ENCODE measurements at regions not wholly inside any gene's neighbourhood (a gene's known extent, or its start where the extent isn't known, plus 50 kb on each side); places are given as distances from the start of the nearest gene placed in this dataset.
"Not testable (repeated sequence)": the region's sequence is repeated elsewhere in the genome, so short reads cannot be mapped to it uniquely, and the experiment has no call there.

DNA sequence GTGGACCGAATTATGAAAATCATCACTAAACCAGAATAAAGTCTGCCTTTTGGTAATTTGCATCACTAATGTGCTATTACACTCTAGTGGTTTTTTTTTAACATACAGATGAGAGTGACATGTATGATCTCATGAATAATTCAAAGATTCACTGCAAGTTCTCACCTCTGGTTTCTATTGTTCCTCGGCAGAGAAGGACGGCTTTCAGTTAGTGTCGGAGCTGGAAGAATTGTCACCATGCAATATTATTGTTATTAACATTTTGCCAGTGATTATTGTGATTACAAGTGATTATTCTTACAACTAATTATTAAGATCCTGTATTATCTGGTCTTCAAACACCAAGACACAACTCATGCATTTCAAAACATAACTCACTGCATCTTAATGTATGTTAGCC, 366.6 kb upstream of the RPS23 start:
- DNase-seq (ENCODE audit: low spot score), result no peak

DNA sequence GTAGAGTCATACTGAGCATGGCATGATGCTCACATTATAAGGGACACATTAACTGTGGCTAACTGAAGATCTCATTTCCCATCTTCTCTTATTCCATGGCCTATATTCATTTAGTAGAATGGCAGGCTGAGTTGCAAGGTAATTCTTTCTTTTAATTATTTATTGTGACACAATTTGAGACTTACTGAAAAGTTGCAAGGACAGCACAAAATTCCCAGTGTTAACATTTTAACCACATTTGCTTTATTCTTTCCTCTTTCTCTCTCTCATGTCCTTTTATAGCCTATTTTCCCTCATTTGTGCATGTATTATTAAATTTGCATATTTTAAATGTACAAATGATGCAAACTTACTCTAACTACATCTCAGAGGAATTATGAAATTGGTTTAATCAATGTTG, 366.1 kb upstream of the RPS23 start:
- no peak for DNase-seq (ENCODE audit: low spot score)

DNA sequence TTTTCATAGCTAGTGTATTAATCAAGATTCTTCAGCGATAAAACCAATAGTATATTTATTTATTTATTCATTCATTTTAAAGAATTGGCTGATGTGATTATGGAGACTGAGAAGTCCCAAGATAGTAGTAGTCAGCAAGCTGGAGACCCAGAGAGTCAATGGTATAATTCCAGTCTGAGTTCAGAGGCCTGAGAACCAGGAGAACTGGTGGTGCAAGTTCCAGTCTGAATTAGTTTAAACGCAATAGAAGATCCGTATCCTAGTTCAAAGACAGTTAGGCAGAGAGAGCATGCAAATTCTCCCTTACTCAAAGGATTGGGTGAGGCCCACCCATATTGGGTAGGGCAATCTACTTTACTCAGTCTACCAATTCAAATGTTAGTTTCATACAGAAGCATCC, 364.2 kb upstream of the RPS23 start:
- no peak for DNase-seq (ENCODE audit: low spot score)

DNA sequence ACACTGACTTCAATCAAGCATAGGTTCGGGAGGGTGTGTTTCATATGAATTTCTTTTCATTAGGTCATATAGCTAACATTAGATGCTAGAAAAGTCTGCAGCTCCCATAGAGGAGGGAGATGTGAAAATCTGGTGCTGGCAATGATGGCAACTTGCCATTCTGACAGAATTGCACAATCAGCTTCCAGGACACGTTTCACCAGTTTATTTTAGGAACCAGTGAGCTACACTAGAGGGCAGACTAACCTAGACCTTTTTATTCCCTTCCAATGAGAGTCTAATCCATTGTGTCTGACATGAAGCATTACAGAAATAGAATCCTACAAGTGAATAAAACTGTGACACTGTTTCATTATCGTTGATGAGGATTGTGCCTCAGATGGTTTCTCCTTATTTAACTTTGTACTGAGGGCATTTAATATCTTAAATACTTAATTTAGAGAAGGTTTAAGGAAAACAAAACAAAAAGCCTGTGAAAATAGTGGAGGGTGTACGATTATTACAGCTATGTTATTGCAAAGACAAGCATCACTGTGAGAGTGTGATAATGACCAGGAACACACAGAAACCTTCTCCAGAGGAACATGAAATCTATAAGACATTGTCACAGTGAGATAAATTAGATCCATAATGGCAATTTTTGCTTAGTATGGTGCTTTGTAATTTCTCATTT, 363.3 kb upstream of the RPS23 start:
- DNase-seq (ENCODE audit: low spot score), result peak; percentile 87

DNA sequence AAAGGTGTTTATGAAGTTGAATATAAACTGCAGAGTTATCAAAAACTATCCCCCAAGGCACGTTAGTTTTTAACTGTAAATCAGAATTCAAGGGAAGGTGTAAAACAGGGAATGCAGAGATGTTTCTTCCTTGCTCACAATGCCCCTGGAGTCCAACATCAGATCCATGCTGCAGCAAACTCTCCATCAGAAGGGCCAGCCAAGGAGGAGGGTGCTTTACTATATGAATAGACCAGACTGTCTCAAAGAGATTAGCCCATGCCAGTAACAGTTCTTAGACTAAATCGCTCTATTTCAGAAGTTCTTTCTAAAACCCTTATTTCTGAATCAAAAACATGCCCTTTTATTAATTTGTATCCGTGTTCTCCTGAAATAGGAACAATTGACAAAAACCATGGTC, 362.8 kb upstream of the RPS23 start:
- DNase-seq (ENCODE audit: low spot score), result no peak

DNA sequence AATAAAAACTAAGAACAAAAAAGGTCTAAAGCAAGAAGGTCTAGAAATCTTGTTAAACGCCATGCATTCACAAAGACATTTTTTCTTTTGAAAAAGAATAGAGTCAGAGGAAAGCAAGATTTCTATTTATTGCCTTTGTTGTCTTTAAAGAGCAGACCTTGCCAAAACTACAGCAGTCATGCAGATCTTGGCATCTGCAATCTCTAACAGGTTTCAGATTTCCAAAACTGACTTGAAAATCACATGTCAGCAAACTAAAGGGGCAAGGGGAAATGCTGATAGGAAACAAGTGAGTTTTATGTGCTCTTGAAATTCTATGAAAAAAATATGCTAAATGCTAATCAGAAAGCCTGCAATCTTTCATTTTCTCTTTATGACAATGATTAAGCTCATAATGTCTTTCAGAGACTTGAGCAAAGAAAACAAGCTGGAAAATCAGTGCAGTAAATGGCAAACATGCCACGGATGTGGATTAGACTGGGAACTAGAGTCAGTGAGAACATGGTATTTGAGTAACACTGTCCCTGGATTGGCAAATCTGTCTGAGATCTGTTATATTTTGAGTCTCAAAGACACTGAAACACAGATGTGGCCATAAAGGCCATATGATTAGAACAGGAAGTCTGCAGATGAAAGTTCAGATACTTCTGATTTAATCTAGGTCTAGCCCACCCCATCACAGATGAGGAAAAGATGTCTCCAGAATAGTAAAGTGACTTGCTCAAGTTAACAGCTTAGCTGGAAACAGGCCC, 361.4 kb upstream of the RPS23 start:
- DNase-seq (ENCODE audit: low spot score), result no peak

DNA sequence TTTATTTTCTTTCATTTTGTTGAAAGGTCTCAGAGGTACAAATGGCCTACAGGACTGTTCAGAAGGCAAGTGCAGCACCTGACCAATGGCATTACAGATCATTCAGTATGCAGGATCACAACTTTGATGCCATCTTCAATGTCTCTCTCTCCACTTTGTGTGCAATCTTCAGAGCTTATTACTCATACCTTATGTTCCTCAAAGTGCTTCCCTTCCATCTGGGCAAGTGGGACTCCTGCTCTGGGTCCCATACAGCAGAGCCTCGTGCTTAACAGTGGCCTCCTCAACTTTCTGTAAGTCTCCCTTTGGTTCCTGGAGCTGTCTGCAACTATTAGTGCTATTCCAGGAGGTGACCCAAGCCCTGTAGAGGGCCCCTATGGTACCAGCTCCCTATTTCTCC, 358.4 kb upstream of the RPS23 start:
- DNase-seq (ENCODE audit: low spot score), result no peak

DNA sequence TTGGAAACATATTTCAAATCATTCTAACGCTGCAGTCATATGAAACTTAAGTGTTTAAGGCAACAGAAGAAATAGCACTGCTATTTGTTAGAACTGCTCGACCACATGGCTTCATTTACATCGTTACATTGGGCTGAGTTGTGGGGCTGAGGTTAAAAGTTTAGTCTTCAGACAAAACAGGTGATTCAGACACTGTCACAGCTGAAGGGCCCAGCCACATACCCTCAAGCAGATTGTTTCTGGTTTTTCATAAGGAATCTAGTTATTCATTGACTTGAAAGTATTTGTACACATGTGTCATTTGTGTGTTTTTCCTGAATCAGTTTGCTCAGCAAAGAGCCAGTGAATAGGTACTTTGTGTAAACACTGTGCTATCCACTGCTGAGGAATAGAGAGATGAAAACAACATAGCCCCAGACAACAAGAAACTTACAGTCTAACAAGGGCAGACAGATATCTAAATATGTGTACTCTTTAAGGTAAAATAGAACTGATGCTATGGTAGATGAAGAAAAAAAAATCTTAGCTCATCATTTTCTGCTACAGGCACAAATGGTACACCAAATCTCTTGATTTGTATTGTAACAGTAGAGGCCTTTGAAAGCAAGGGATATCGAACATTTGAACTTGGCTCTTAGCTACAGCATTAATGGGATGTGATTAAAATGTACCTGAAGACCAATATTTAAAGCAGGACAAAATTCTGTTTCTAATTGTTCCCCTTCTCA, 357.6 kb upstream of the RPS23 start:
- DNase-seq (ENCODE audit: low spot score), result peak; percentile 28

DNA sequence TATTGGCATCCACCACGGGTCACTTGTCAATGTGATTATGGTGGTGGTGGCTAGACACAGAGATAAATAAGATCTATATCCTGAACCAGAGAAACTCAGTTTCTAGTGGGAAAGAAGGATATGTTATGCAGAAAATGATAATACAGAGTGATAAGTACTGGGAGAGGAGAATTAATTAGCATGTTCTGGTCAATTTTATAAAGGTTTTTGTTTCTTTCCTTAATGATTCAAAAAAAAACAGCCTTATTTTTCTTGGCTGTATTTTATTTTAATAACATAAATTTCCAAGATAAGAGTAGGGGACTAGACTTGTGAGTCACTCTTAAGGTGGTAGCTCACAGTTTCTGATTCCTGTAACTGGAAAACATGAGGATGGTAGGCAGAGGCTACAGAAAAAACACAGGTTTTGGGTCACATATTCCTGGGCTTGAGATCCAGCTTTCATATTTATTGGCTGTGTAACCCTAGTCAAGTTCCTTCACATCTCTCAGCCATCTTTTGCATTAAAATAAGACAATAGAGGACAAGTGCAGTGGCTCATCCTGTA, 350.3 kb upstream of the RPS23 start:
- DNase-seq (ENCODE audit: low spot score), result no peak

DNA sequence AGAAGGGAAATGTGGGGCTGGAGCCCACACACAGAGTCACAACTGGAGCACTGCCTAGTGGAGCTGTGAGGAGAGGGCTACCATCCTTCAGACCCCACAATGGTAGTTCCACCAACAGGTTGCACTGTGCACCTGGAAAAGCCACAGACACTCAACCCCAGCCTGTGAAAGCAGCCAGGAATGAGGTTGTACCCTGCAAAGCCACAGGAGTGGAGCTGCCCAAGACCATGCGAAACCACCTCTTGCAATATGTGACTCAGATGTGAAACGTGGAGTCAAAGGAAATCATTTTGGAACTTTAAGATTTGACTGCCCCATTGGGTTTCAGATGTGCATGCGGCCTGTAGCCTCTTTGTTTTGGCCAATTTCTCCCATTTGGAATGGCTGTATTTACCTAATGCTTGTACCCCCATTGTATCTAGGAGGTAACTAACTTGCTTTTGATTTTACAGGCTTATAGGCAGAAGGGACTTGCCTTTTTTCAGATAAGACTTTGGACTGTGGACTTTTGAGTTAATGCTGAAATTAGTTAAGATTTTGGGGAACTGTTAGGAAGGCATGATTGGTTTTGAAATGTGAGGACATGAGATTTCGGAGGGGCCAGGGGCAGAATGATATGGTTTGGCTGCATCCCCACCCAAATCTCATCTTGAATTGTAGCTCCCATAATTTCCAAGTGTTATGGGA, 348.9 kb upstream of the RPS23 start:
- DNase-seq (ENCODE audit: low spot score), result not testable (repeated sequence)

DNA sequence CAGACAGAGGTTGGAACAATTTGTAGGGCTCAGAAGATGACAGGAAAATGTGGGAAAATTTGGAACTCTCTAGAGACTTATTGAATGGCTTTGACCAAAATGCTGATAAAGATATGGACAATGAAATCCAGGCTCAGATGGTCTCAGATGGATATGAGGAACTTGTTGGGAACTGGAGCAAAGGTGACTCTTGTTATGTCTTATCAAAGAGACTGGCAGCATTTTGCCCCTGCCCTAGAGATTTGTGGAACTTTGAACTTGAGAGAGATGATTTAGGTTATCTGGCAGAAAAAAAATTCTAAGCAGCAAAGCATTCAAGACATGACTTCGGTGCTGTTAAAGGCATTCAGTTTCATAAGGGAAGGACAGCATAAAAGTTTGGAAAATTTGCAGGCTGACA, 347.9 kb upstream of the RPS23 start:
- DNase-seq (ENCODE audit: low spot score), result not testable (repeated sequence)

DNA sequence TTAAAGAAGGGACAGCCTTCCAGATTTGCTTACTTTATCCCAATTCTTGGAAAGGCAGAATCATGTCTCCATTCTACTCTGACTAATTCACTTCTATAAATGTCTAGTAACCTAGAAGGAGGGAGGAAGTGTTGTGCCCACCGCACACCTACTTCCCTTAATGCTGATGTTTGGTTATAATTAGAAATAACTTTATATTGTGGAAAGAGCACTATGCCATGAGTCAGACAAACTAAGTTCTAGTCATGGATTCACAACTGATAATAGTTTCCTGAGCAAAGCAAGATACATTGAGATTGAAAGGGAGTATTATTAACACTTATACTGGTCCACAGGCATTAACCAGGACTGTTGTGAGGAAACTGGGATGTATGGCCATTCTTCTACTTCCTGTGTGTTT, 345.9 kb upstream of the RPS23 start:
- no peak for DNase-seq (ENCODE audit: low spot score)

DNA sequence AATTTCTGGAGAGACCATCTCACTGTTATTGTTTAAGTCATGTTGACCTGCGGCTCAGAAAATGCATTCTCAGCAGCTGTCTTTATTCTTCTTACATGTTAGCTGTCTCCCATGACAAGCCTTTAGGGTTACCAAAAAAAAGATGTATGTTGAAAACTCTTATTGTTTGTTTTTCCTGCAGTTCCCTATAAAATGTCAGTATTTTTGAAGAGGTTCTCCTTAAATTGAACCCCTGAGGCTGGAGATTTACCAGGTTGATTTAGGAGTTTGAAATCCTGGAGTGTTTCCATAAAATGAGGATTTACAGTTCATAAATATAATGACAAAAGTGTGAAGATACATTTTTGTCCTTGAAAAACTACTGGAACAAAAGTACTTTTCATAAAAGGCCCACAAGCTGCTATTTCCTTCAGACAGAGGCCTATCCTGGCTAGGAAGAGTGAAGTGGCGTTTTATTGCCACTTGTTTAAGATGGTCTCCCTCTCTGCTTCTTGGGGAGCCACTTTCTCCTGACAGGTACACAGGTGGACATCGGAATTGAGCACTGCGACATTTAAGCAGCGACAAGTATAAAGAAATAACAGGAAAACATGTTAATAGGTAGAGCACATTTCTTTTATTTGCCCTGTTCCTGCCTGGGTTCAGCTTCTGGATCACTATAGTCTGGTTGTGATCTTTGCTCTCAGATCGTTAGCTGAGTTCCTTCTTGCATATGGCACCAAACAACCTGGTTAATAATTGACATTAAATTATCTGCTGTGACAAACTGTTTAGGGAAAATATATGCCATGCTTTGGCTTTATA, 344.8 kb upstream of the RPS23 start:
- no peak for DNase-seq (ENCODE audit: low spot score)

DNA sequence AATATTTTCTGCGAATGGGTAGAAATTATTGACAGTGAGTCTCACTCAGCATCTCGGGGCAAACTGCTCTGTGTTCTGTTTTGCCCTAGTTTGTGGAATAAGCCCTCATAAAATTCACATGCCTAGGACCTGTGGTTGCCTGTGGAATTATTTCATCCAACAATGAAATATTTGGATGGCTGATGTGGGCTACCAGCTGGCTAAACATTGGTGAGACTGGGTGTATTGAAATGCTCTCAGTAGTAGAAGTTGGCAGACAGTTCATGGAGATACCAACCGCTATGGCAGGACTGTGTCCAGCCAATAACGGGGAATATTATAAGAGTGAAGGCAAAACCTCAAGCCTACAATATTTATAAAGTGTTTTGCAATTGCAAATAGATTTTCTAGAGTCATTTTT, 344.1 kb upstream of the RPS23 start:
- DNase-seq (ENCODE audit: low spot score), result no peak

DNA sequence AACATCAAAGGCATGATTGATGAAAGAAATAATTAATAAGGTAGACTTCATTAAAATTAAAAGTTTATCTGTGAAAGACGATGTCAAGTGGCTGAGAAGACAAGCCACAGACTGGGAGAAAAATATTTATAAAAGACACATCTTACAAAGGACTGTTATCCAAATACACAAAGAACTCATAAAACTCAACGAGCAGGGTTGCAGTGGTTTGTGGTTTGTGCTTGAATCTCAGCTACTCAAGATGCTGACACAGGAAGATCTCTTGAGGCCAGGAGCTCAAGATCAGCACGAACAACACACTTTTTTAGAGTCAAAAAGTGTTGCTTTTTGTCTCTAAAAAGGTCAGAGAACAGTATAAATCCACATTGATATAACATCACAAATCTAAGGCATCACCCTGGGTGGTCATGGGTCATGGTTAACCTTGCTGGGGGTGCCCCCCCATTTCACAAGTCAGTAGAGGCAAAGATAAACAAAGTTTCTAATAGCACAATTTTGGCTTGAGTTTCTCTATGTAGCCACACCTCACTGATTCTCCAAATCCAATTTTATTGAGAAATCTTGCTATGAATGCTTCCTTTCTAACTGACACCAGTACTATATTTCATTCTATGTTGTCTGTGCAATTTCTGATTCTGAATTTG, 342.9 kb upstream of the RPS23 start:
- no peak for DNase-seq (ENCODE audit: low spot score)

DNA sequence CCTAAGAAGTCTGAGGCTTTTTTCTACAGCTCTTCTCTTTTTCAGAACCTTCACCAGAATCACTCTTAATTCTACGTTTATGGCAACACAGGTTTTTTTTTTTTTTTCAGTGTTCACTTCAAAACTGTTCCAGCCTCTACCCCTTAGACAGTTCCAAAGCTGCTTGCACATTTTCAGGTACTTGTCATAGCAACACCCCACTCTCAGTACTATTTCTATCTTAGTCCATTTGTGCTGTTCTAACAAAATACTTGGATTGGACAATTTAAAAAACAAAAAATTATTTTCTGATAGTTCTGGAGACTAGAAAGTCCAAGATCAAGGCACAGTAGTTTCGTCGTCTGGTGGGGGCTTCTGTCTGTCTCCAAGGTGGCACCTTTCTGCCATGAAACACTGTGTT, 340.9 kb upstream of the RPS23 start:
- DNase-seq (ENCODE audit: low spot score), result no peak

DNA sequence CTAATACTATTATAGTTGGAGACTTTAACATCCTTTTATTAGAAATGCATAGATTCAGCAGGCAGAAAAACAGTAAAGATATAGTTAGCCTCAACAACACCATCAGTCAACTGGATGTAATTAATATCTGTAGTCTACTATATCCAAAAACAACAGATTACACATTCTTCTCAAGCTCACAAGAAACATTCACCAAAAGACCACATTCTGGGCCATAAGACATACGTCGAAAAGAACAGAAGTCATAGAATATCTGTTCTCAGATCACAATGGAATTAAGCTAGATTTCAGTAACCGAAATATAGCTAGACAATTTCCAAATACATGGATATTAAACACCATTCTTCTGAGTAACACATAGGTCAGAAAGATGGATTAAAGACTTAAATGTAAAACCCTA, 336.6 kb upstream of the RPS23 start:
- no peak for DNase-seq (ENCODE audit: low spot score)

DNA sequence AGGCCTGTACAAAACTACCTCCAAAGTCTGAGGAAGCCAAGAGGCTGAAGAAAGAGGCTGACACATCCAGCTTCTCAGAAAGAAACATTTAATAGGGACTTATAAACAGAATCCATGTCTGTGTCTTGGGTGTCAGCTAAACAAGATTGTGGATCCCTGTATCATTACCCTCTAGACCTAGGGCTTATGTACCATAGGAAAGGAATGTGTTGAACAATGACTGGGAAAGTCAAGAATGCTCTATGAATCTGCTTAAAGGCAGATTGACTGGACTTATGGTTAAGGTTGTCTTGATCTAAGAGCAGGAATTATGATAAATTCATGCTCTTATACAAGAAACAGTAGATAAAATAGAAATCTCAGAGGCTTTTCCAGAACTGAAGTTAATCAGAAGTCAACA, 335.7 kb upstream of the RPS23 start:
- no peak for DNase-seq (ENCODE audit: low spot score)

DNA sequence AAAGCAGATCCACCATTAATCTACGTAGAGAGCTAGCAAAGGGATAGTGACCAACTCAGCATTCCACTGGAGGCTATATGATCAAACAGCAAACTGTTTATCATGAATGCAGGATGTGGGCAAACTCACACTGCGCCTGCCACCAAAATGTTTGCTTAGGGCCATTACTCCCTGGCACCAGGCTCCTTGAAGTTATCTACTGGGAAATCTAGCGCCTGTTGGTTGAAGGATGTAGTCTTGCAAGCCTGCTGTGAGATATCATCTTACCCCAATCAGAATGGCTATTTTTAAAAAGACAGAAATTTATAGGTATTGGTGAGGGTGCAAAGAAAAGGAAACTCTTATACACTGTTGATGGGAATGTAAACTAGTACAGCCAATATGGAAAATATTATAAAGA, 332.5 kb upstream of the RPS23 start:
- DNase-seq (ENCODE audit: low spot score), result no peak

DNA sequence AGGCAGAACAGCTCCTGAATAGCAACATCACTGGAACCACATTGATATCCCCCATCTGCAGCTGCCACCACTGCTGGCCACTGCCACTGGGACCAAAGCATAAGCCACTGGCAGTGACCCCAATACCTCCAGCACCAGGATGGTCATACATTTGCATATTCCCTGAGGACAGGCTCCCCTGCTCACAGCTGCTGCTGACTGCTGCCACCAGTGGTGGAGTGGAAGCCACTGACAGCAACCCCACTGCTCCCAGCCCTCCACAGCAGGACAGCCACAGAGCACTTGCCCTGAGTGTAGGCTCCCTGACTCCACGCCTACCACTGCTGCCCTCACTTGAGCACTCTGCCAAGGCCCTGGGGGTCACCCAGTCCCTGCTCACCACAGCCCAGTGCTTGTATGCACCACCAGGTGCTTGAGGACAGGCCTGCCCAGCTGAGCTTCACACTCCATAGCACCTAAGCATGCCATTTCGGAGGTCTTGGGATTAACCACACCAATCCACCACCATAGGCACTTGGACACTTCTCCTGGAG, 327.4 kb upstream of the RPS23 start:
- no peak for DNase-seq (ENCODE audit: low spot score)
